DOHH2 (cell line): ENCODE measurements at regions not wholly inside any gene's neighbourhood (a gene's known extent, or its start where the extent isn't known, plus 50 kb on each side); places are given as distances from the start of the nearest gene placed in this dataset.

Experiments
- EZH2phosphoT487 ChIP-seq: fragments of 200-600 bp; sonication (generic); IDR thresholded peaks from 2 replicates; pipeline ENCODE4 v1.6.1; 2017; ENCODE audit warnings: borderline replicate concordance, mild to moderate bottlenecking, antibody characterized with exemption, low read length, moderate library complexity, mixed read lengths
- TF ChIP-seq, protein P1 (sequence below): fragments of 200-600 bp; sonication (generic); IDR thresholded peaks from one replicate; pipeline ENCODE4 v1.5.1; 2014; ENCODE audit warnings: antibody characterized with exemption, mild to moderate bottlenecking, low read depth, low read length; ENCODE audit not compliant: poor library complexity, severe bottlenecking

DNA sequence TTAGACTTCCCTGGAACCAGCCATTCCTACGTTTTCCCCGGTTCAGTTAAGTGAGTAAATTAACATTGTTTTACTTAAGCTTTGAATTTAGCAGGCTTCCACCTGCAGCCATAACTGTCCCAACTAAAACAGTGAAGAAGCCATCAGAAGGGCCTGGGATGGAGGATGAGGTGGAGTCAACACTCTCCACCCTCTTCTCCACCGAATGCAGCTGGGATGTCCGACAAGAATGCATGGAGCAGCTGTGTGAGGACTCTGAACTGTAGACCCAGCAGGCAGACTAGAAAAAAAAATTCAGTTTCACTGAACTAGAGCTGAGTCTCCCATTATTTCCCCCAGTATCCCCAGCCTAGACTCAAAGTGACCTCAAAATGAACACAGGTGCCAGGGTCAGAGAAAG, 114.8 kb downstream of the C16orf95 start:
- TF ChIP-seq, protein P1, sequence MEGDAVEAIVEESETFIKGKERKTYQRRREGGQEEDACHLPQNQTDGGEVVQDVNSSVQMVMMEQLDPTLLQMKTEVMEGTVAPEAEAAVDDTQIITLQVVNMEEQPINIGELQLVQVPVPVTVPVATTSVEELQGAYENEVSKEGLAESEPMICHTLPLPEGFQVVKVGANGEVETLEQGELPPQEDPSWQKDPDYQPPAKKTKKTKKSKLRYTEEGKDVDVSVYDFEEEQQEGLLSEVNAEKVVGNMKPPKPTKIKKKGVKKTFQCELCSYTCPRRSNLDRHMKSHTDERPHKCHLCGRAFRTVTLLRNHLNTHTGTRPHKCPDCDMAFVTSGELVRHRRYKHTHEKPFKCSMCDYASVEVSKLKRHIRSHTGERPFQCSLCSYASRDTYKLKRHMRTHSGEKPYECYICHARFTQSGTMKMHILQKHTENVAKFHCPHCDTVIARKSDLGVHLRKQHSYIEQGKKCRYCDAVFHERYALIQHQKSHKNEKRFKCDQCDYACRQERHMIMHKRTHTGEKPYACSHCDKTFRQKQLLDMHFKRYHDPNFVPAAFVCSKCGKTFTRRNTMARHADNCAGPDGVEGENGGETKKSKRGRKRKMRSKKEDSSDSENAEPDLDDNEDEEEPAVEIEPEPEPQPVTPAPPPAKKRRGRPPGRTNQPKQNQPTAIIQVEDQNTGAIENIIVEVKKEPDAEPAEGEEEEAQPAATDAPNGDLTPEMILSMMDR: no peak
- no peak for TF ChIP-seq EZH2phosphoT487
